ENCODE measurements at regions not wholly inside any gene's neighbourhood (a gene's known extent, or its start where the extent isn't known, plus 50 kb on each side); places are given as distances from the start of the nearest gene placed in this dataset.

DNA sequence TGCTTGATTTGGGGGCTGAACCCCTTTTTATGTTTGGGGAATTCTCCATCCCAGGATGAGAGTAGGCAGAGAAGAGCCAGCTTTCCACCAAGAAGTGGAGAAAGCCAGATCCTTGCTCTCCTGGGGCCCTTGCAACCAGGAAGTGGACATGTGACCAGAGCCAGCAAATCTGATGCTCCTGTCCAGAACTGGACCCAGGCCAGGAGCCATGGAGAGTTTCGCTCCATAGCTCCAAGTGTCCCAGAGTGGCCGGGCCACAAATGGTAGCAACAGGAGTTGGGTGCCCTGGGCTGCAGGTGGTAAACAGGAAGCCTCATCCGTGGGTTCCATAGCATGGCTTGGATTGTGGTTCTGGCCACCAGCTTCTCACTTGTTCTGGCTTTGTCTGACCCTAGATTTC is 93.9 kb upstream of the CD82 start:
- no peaks in the 10 kb centered on the region for H3K4me1 Mint-ChIP-seq
- Histone ChIP-seq H3K4me1 (ENCODE audit: control insufficient read depth in 2 of 2, insufficient read depth in 2 of 2, low read length in 2 of 2) (no peaks in the 10 kb centered on the region), H3K4me3 (ENCODE audit: control extremely low read depth in 1 of 5, extremely low read depth in 1 of 5, insufficient read depth in 1 of 5, low read depth in 2 of 5, low read length in 4 of 5) (no peak overlapping the region), H3K9ac (ENCODE audit: low read length) (no peak overlapping the region), H4K20me1 (ENCODE audit: control insufficient read depth, insufficient read depth, low read length, poor library complexity, severe bottlenecking) (no peaks in the 10 kb centered on the region), H3K9me3 (ENCODE audit: control extremely low read depth in 1 of 3, control insufficient read depth in 2 of 3, insufficient read depth in 1 of 3, low read length in 2 of 3) (peaks cover 0 to 2% (median 0%) of the 10 kb centered on the region in 3 donors), H3K4me2 (replicated peaks; ENCODE audit: low read depth, low read length, poor library complexity, severe bottlenecking) (no peak overlapping the region), H2AFZ (ENCODE audit: insufficient read depth, low read depth, low read length, poor library complexity, severe bottlenecking) (no peak overlapping the region), H3K27ac (ENCODE audit: low read length in 2 of 2) (no peak overlapping the region), H3K36me3 (replicated peaks in 1 of 2; ENCODE audit: control extremely low read depth in 1 of 2, control insufficient read depth in 1 of 2, extremely low read depth in 1 of 2, insufficient read depth in 2 of 2, low read length in 1 of 2) (no peaks in the 10 kb centered on the region), H3K27me3 (replicated peaks in 1 of 4; ENCODE audit: control extremely low read depth in 1 of 4, control insufficient read depth in 3 of 4, insufficient read depth in 4 of 4, low read length in 3 of 4) (peaks cover 0 to 20% (median 6%) of the 10 kb centered on the region in 4 experiments), H3K79me2 (ENCODE audit: control insufficient read depth, insufficient read depth, low read length) (no peaks in the 10 kb centered on the region)
- no peaks in the 10 kb centered on the region for H3K9me3 Mint-ChIP-seq (ENCODE audit: insufficient read depth)
- no peak overlapping the region for H3K27ac Mint-ChIP-seq
- WGBS (ENCODE audit: insufficient coverage) = 67% methylated on average over 3 of the region's 3 CpGs
- CTCF ChIA-PET = no interaction called here
- TF ChIP-seq, protein P1, sequence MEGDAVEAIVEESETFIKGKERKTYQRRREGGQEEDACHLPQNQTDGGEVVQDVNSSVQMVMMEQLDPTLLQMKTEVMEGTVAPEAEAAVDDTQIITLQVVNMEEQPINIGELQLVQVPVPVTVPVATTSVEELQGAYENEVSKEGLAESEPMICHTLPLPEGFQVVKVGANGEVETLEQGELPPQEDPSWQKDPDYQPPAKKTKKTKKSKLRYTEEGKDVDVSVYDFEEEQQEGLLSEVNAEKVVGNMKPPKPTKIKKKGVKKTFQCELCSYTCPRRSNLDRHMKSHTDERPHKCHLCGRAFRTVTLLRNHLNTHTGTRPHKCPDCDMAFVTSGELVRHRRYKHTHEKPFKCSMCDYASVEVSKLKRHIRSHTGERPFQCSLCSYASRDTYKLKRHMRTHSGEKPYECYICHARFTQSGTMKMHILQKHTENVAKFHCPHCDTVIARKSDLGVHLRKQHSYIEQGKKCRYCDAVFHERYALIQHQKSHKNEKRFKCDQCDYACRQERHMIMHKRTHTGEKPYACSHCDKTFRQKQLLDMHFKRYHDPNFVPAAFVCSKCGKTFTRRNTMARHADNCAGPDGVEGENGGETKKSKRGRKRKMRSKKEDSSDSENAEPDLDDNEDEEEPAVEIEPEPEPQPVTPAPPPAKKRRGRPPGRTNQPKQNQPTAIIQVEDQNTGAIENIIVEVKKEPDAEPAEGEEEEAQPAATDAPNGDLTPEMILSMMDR (IDR thresholded peaks at IDR 0.05) = no peak
- no peak for TF ChIP-seq EZH2 (IDR thresholded peaks at IDR 0.05; ENCODE audit: borderline replicate concordance, insufficient read depth, low read depth, low read length, poor library complexity, severe bottlenecking)
- POLR2A ChIA-PET = no interaction called here
- no peak overlapping the region for H3K4me3 Mint-ChIP-seq
- DNase-seq (no peak), ATAC-seq (ENCODE audit: low read depth) (no peak)
- intact Hi-C loops (cut with micrococcal nuclease) = no loop called here
- peaks cover 49% of the 10 kb centered on the region for H3K27me3 Mint-ChIP-seq

DNA sequence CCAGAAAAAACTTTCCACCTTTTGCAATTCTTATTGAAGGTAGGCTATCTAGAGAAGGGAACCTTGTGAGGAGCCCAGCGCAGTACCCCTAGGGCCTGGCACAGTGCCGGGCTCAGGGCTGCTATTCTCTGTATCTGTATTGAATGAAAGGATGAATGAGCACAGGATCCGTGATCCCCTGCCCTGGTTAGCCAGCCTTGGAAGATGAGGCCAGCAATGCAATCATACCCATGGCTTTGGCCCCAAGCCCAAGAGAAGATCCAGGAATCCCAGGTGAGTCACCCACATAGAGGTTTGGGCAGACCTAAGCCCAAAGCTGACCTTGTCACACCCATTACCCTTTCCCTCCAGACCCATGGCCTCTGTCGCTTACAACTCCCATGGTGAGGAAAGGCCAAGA is 92.5 kb upstream of the CD82 start:
- no peaks in the 10 kb centered on the region for H3K4me1 ChIP-seq (ENCODE audit: control insufficient read depth in 2 of 2, insufficient read depth in 2 of 2, low read length in 2 of 2)
- no peaks in the 10 kb centered on the region for H3K4me1 Mint-ChIP-seq

More for the DNA sequence above, 92.5 kb upstream of the CD82 start:
- no peak for DNase-seq
- no peak overlapping the region for H3K4me3 Mint-ChIP-seq
- POLR2A ChIA-PET = no interaction called here
- Histone ChIP-seq H3K9me3 (ENCODE audit: control extremely low read depth in 1 of 3, control insufficient read depth in 2 of 3, insufficient read depth in 1 of 3, low read length in 2 of 3) (no peaks in the 10 kb centered on the region), H3K9ac (ENCODE audit: low read length) (no peak overlapping the region), H3K27ac (ENCODE audit: low read length in 2 of 2) (no peak overlapping the region), H3K27me3 (replicated peaks in 1 of 4; ENCODE audit: control extremely low read depth in 1 of 4, control insufficient read depth in 3 of 4, insufficient read depth in 4 of 4, low read length in 3 of 4) (peaks cover 0 to 19% (median 6%) of the 10 kb centered on the region in 4 experiments), H4K20me1 (ENCODE audit: control insufficient read depth, insufficient read depth, low read length, poor library complexity, severe bottlenecking) (no peaks in the 10 kb centered on the region), H2AFZ (ENCODE audit: insufficient read depth, low read depth, low read length, poor library complexity, severe bottlenecking) (no peak overlapping the region), H3K36me3 (replicated peaks in 1 of 2; ENCODE audit: control extremely low read depth in 1 of 2, control insufficient read depth in 1 of 2, extremely low read depth in 1 of 2, insufficient read depth in 2 of 2, low read length in 1 of 2) (no peaks in the 10 kb centered on the region), H3K4me2 (replicated peaks; ENCODE audit: low read depth, low read length, poor library complexity, severe bottlenecking) (no peak overlapping the region), H3K4me3 (ENCODE audit: control extremely low read depth in 1 of 5, extremely low read depth in 1 of 5, insufficient read depth in 1 of 5, low read depth in 2 of 5, low read length in 4 of 5) (no peak overlapping the region), H3K79me2 (ENCODE audit: control insufficient read depth, insufficient read depth, low read length) (no peaks in the 10 kb centered on the region)
- peaks cover 50% of the 10 kb centered on the region for H3K27me3 Mint-ChIP-seq
- 75% methylated on average over 4 of the region's 4 CpGs for WGBS (ENCODE audit: insufficient coverage)
- H3K27ac Mint-ChIP-seq = no peak overlapping the region
- intact Hi-C loops (cut with micrococcal nuclease) = no loop called here
- CTCF ChIA-PET = no interaction called here
- H3K9me3 Mint-ChIP-seq (ENCODE audit: insufficient read depth) = no peaks in the 10 kb centered on the region
- ATAC-seq (ENCODE audit: low read depth) = no peak
- TF ChIP-seq, protein P1 (IDR thresholded peaks at IDR 0.05) = no peak
- no peak for TF ChIP-seq EZH2 (IDR thresholded peaks at IDR 0.05; ENCODE audit: borderline replicate concordance, insufficient read depth, low read depth, low read length, poor library complexity, severe bottlenecking)
